ENCODE measurements at regions not wholly inside any gene's neighbourhood (a gene's known extent, or its start where the extent isn't known, plus 50 kb on each side); places are given as distances from the start of the nearest gene placed in this dataset.

DNA sequence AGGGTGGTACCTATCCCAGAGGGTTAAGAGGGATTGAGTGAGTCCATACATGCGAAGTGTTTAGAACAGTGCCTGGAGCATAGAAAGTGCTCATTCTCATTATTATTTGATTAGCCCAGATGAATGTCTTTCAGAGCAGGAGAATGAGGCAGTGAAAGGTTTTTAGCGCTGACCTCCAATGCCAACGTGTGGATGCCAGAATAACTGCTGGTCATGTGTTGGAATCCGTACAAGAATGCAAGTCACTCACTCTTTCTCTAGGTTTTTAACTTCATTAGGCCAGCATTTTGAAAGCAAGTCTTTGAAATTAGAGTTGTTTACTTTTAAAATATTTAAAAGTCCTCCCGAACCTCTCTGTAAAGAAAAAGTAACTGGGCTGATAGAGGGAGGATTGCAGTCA, 374.2 kb downstream of the EN1 start:
- TF ChIP-seq EZH2phosphoT487 (IDR thresholded peaks at IDR 0.05; ENCODE audit: borderline replicate concordance), result no peak
- TF ChIP-seq, protein P1, sequence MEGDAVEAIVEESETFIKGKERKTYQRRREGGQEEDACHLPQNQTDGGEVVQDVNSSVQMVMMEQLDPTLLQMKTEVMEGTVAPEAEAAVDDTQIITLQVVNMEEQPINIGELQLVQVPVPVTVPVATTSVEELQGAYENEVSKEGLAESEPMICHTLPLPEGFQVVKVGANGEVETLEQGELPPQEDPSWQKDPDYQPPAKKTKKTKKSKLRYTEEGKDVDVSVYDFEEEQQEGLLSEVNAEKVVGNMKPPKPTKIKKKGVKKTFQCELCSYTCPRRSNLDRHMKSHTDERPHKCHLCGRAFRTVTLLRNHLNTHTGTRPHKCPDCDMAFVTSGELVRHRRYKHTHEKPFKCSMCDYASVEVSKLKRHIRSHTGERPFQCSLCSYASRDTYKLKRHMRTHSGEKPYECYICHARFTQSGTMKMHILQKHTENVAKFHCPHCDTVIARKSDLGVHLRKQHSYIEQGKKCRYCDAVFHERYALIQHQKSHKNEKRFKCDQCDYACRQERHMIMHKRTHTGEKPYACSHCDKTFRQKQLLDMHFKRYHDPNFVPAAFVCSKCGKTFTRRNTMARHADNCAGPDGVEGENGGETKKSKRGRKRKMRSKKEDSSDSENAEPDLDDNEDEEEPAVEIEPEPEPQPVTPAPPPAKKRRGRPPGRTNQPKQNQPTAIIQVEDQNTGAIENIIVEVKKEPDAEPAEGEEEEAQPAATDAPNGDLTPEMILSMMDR (conservative IDR thresholded peaks at IDR 0.05; ENCODE audit: low read length), result no peak
